ENCODE measurements at regions not wholly inside any gene's neighbourhood (a gene's known extent, or its start where the extent isn't known, plus 50 kb on each side); places are given as distances from the start of the nearest gene placed in this dataset.

- TF ChIP-seq AFF4 (CRISPR knock-in tag; IDR thresholded peaks at IDR 0.05), result no peak
- no peak for TF ChIP-seq RERE (CRISPR knock-in tag; IDR thresholded peaks at IDR 0.05; ENCODE audit: low read depth)
- no peak for TF ChIP-seq ZNF737 (CRISPR knock-in tag; IDR thresholded peaks at IDR 0.05; ENCODE audit: borderline replicate concordance)
- no peak for TF ChIP-seq ZKSCAN1 (IDR thresholded peaks at IDR 0.05; ENCODE audit: low read length)
- no peak for TF ChIP-seq NFKB2 (CRISPR knock-in tag; IDR thresholded peaks at IDR 0.05; ENCODE audit: borderline replicate concordance)
- no peak for TF ChIP-seq AKNA (CRISPR knock-in tag; IDR thresholded peaks at IDR 0.05; ENCODE audit: borderline replicate concordance)
- TF ChIP-seq ZZZ3 (CRISPR knock-in tag; IDR thresholded peaks at IDR 0.05; ENCODE audit: borderline replicate concordance), result no peak
Observed at GRCh38 chr15:97806766-97807165, 153.7 kb upstream of the ARRDC4 start (continued).

All from HepG2 (cell line).